ES-I3 (cell line): ENCODE measurements at regions not wholly inside any gene's neighbourhood (a gene's known extent, or its start where the extent isn't known, plus 50 kb on each side); places are given as distances from the start of the nearest gene placed in this dataset.

Source experiments
- H3K36me3 ChIP-seq: 2 replicates; pipeline ENCODE4 v1.6.1; 2013; ENCODE audit warnings: mild to moderate bottlenecking, low read length, control low read depth, moderate library complexity; ENCODE audit not compliant: insufficient read depth
- H3K4me1 ChIP-seq: 2 replicates; pipeline ENCODE4 v1.6.1; 2013; ENCODE audit warnings: mild to moderate bottlenecking, control low read depth, low read length; ENCODE audit not compliant: insufficient read depth
- H3K9ac ChIP-seq: 2 replicates; pipeline ENCODE4 v1.6.1; 2013; ENCODE audit warnings: low read depth, mild to moderate bottlenecking, low read length, moderate library complexity
- H3K9me3 ChIP-seq: 2 replicates; pipeline ENCODE4 v1.6.1; 2013; ENCODE audit warnings: mild to moderate bottlenecking, low read length, moderate library complexity; ENCODE audit not compliant: control insufficient read depth, insufficient read depth

DNA sequence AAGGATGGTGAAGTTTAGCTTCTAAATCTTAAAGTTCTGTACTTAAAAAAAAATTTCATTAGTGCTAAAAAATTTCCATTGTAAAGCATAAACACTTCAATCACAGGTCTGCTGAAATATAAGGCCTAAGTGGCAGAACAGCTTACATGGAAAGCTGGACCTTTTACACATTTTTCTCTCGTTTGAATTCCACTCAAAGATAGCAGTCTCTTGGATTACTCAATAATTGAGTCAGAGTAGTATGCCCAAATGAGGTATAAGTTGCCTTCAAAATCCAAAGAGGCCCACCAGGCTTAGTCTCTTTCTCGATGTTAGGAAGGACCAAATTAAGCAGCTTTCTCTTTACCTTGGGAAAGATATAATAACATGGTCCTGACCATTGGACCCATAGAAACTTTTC is 220.4 kb upstream of the CWC22 start:
- H3K4me1 ChIP-seq = no peaks in the 10 kb centered on the region
- peaks cover 8% of the 10 kb centered on the region; the same call in 1 of the 2 replicates for H3K9me3 ChIP-seq
- H3K9ac ChIP-seq = no peak overlapping the region
- no peaks in the 10 kb centered on the region for H3K36me3 ChIP-seq

DNA sequence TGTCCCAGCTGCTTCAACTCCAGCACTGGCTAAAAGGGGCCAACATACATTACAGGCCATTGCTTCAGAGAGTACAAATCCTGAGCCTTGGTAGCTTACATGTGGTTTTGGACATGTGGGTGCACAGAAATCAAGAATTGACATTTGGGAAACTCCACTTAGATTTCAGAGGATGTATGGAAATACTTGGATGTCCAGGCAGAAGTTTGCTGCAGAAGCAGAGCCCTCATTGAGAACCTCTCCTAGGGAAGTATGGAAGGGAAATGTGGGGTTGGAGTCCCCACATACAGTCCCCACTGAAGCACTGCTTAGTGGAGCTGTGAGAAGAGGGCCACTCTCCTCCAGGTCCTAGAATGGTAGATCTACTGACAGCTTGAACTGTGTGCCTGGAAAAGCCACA is 218.0 kb upstream of the CWC22 start:
- Histone ChIP-seq H3K4me1 (no peaks in the 10 kb centered on the region), H3K9ac (no peak overlapping the region), H3K36me3 (no peaks in the 10 kb centered on the region), H3K9me3 (peaks cover 8% of the 10 kb centered on the region; the same call in 1 of the 2 replicates)

DNA sequence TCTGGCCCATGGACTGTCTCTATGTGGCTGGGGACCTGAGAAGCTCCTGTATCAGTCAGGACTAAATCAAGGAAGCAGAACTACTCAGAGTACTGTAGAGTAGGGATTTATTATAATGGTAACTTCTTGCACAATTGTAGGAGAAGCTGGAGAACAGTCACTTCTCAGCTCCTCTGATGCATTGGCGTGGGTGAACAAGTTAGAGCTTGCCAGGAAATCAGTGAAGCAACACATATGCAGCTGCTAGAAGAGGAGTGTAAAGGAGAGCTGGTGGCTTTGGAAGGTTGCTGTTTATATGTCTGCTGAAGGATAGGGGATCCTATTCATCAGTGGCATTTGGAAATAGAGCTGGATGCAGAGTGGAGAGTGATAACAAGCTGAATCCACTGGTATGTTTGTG is 215.5 kb upstream of the CWC22 start:
- no peaks in the 10 kb centered on the region for H3K4me1 ChIP-seq
- H3K9me3 ChIP-seq = peaks cover 8% of the 10 kb centered on the region; the same call in 1 of the 2 replicates
- H3K9ac ChIP-seq = no peak overlapping the region
- no peaks in the 10 kb centered on the region for H3K36me3 ChIP-seq

DNA sequence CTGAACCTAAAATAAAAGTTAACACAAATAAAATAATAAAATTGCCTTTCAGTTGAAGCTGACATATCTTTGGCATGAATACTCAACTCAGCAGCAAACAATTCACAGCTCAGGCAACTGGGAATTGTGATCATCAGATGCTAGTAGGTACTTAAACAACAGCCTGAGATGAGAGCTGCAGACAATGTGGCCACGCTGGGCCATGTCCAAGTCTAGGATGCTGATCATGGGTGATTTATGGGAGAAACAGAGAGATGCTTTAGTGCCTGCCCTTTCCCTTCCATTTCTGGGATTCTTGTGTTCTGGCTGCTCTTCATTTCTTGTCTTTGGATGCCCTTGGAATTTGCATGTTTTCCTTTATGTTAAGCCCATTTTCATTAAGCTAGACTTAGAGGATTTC is 212.4 kb upstream of the CWC22 start:
- Histone ChIP-seq H3K4me1 (no peaks in the 10 kb centered on the region), H3K9ac (no peak overlapping the region), H3K36me3 (no peaks in the 10 kb centered on the region), H3K9me3 (no peaks in the 10 kb centered on the region; the same call in 1 of the 2 replicates)

DNA sequence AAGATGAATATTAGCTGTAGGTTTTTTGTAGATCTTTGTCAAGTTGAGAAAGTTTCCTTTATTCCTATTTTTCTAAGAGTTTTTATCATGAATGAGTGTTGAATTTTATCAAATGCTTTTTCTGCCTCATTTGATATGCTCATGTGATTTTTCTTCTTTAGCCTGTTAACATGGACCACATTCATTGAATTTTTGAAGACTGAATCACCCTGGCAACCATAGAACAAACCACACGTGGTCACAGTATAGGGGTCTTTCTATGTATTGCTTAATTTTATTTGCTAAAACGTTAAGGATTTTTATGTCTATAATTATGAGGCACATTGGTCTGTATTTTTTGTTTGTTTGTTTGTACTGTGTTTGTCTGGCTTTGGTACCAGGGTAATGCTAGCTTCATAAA is 201.7 kb upstream of the CWC22 start:
- Histone ChIP-seq H3K36me3 (no peaks in the 10 kb centered on the region), H3K4me1 (peaks cover 12% of the 10 kb centered on the region), H3K9me3 (no peaks in the 10 kb centered on the region), H3K9ac (no peak overlapping the region)

DNA sequence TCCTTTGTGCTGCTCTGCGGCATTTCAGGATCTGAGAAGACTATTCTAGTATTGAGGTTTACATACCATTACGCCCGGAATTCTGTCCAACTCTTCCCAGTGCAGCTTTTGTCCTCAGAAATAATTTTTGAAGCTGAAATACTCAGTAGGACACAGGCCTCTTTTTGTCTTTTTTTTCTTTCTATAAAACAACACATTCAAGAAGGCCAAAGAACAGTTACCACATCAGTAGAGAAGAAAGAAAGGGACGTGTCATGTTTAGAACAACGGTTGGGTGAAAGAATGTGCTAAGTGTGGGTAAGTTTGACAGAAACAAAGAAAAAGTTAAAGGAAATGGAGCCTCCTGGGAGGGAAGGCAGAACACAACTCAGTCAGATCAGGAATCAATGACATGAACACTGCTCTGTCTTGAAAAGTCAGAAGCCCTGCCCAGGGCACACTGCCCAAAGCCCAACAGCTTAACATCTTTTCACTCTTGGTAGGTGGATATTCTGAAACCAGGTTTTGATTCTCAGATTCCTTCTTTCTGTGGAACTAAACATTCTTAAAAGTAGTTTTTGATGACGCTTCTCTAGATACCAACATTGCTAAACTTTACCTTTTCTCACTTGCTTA is 198.6 kb upstream of the CWC22 start:
- Histone ChIP-seq H3K36me3 (no peaks in the 10 kb centered on the region), H3K9ac (no peak overlapping the region), H3K4me1 (peaks cover 8% of the 10 kb centered on the region), H3K9me3 (no peaks in the 10 kb centered on the region)

DNA sequence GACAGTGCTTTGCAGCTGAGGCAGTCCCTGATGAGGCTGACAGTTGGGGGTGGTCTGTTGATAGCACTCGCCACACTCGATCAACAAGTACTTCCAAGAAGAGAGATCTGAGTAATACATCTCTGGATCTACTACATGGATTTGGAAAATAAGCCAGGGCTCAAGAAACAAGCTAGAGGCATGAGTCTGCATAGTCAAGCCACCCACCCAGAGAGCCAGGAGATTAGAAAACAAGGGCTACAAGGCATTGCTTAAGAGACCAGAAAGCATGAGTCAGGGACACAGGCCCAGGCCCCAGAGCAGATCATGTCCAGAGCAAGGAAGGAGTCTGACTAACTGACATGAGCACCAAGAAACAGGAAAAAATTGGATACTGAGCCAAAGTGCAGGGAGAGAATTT is 196.9 kb upstream of the CWC22 start:
- H3K9ac ChIP-seq = no peak overlapping the region
- H3K4me1 ChIP-seq = peaks cover 8% of the 10 kb centered on the region
- H3K36me3 ChIP-seq = no peaks in the 10 kb centered on the region
- H3K9me3 ChIP-seq = no peaks in the 10 kb centered on the region

DNA sequence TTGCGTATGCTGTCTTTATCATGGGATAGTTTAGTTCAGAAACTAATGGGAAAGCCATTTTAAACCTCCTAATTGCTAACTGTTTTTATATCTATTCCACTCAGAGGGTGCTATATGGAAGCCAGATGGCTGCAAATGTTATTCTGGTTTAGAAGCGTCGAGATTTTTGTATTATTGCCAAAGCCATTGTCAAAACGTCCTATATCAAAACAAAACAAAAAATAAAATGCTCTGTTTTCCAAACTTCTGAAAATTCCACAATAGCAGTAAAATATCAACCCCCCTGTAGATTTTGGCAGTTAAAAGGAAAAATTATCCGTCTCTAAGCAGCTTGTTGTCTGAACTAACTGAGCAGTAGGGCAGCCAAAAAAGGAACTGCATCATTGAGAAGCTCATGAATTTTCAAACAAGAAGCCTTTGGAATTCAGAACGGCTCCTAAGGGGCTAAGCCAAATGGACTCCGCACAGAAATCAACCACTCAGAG is 195.4 kb upstream of the CWC22 start:
- Histone ChIP-seq H3K9me3 (no peaks in the 10 kb centered on the region), H3K36me3 (no peaks in the 10 kb centered on the region), H3K9ac (no peak overlapping the region), H3K4me1 (peaks cover 5% of the 10 kb centered on the region)

DNA sequence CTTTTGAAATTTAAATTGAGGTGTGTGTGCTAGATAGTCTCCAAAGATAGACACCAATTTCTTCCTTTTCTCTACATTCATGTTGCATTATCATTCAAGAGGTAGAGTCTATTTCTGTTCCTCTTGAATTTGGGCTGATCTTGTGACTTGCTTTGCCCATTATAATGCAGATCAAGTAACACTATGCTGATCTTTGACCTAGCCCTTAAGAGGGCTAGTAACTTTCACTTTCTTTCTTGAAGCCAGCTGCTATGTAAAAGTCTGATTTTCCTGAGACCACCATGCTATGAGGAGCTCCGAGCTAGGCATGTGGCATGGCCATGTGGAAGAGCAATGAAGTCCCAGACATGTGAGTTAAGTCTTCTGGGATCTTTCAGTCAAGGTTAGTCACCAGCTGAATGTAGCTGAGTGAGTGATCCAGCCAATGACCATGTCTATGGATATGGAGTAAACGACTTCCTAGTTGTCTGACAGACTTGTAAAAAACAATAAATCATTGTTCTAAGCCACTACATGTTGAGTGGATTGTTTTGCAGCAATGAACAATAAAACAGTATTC is 189.4 kb upstream of the CWC22 start:
- Histone ChIP-seq H3K4me1 (peaks cover 17% of the 10 kb centered on the region), H3K9ac (no peak overlapping the region), H3K36me3 (no peaks in the 10 kb centered on the region), H3K9me3 (no peaks in the 10 kb centered on the region)

DNA sequence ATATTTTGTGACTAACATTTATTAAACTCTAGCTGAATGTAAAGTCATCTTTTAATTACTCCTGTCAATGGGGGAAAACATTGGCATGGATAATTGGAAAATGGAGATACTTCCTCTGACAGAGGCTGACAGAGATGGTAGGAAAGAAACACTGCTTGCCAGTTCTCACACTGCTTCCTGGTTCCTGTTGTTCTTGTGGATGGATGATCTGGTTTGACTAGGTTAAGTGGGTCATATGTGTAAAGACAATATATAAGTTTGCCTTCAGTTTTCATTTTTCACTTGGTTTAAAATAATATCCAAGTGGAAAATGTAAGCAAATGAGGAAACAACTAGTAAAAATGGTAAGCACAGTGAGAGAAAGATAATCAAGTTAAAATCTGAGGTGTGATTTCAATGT is 188.8 kb upstream of the CWC22 start:
- peaks cover 17% of the 10 kb centered on the region for H3K4me1 ChIP-seq
- H3K36me3 ChIP-seq = no peaks in the 10 kb centered on the region
- no peak overlapping the region for H3K9ac ChIP-seq
- H3K9me3 ChIP-seq = no peaks in the 10 kb centered on the region

DNA sequence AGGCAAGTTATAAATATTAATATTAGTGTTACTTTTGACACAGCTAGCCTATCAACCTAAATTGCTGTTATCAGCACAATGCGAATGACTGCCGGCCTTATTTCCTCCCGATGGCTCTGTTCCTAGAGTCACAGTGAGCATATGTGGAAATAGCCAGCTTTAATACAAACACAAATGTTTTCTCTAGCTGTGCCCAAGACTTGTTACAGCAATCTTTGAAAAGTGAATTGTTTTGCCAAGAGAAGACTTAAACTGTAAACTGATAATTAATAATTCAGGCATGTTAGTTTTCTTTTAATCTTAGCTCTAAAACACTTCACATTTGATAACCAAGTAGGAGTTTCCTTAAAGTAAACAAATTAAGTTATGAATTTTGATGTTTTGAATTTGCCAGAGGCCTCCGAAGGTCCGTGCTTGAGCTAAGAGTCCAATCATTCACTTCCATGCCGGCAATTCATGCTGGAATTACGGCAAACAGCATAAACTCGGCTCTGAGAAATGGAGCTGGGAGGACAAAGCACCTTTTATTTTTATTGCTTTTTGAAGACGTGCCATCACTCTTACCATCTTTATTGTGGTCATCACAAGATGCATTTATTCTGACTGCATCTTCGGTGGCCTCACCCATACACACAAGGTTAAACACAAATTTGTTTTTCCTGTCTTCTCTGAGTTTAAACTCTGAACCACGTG is 184.5 kb upstream of the CWC22 start:
- H3K9ac ChIP-seq = no peak overlapping the region

DNA sequence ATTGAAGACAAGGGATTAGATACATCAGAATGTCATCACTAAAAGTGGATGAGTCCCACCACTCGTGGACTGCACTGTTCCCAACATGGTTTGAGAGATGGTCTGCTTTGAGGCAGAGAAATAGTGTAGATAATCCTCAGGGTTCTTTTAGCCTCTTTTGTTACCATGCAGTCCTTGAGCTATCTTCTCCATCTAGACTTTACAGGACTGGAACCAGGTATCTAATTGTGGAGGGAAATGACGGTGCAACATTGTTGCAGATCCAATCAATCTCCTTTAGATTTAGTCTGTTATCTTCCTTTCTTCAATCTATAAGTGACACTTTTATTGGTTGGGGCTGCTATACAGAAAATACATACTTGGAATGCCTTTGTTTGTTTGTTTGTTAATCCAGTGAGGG is 183.8 kb upstream of the CWC22 start:
- H3K36me3 ChIP-seq = no peaks in the 10 kb centered on the region
- peaks cover 1% of the 10 kb centered on the region; the same call in 1 of the 2 replicates for H3K4me1 ChIP-seq
- H3K9ac ChIP-seq = no peak overlapping the region
- no peaks in the 10 kb centered on the region; the same call in 1 of the 2 replicates for H3K9me3 ChIP-seq

More for the DNA sequence above, 184.5 kb upstream of the CWC22 start:
- no peaks in the 10 kb centered on the region; the same call in 1 of the 2 replicates for H3K9me3 ChIP-seq
- peaks cover 9% of the 10 kb centered on the region; the same call in 1 of the 2 replicates for H3K4me1 ChIP-seq
- H3K36me3 ChIP-seq = no peaks in the 10 kb centered on the region

DNA sequence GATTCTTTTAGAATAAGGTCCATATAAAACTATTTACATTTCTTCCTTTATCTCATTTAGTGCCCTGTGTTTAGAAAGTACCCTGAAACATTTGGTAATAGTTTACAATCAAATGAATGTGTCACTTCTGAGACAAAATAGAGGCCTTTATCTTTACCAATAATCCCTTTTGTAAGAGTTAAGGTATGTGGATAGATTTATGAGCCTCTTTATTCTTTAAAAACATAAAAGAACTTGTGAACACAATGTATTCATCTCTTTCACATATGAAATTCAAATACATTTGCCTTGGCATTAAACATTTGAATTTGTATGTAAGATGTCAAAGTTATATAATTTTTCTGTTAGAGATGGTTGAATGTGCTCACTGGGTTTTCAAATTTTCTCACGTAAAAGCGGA is 180.5 kb upstream of the CWC22 start:
- Histone ChIP-seq H3K9me3 (no peaks in the 10 kb centered on the region; the same call in 1 of the 2 replicates), H3K4me1 (no peaks in the 10 kb centered on the region), H3K36me3 (no peaks in the 10 kb centered on the region), H3K9ac (no peak overlapping the region)

DNA sequence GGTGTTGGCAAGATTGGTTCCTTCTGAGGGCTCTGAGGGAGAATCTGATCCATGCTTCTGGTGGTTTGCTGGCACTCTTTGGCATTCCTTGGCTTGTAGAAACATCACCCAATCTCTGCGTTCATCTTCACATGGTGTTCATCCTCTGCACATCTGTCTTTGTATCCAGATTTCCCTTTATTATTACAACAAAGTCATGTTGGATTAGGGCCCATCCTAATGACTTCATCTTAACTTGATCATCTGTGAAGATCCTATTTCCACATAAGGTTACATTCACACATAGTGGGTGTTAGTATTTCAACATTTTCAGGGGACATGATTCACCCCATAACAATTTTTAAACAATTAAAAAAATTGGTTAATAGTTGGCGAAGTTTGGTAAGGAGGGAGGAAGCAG is 177.4 kb upstream of the CWC22 start:
- Histone ChIP-seq H3K36me3 (no peaks in the 10 kb centered on the region), H3K4me1 (peaks cover 12% of the 10 kb centered on the region; the same call in 1 of the 2 replicates), H3K9me3 (no peaks in the 10 kb centered on the region; the same call in 1 of the 2 replicates), H3K9ac (no peak overlapping the region)

DNA sequence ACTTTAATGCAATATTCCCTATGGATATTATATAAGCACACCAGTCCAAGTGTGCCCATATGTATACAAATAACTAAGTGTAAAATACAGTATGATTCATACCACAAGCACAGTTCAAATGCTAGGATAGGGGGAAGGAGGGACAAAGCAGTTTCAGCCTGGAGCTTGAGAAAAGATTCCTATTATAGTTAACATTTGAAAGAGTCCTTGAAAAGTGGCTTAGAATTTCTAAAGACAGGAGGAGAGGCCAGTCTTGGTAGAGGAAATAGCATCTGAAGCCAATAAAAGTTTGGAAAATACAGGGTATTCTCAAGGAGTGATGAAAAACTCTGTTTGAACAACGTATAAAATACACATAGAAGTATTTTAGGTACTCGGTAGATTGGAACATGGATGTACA is 173.4 kb upstream of the CWC22 start:
- H3K4me1 ChIP-seq = peaks cover 12% of the 10 kb centered on the region
- H3K36me3 ChIP-seq = no peaks in the 10 kb centered on the region
- H3K9me3 ChIP-seq = no peaks in the 10 kb centered on the region
- no peak overlapping the region for H3K9ac ChIP-seq
